HCT116 (cell line): ENCODE measurements at regions not wholly inside any gene's neighbourhood (a gene's known extent, or its start where the extent isn't known, plus 50 kb on each side); places are given as distances from the start of the nearest gene placed in this dataset.

Source experiments
- ATAC-seq: fragments of 200-7000 bp; cut with Tn5 transposase; 2 replicates; pipeline ENCODE4 v1.9.1; 2020; ENCODE audit warnings: mild to moderate bottlenecking, moderate library complexity
- BruUV-seq: library from RNA; stranded (reverse); fragments of 400-500 nt; replicated peaks from 2 replicates; lab custom pipeline; 2021; lab: Mats Ljungman, UMichigan
- CTCF ChIA-PET: fragments of 300-600 bp; sonication (Branson Sonifier 250); formaldehyde crosslinking; loops from one replicate; lab custom pipeline; 2021; ENCODE audit warnings: antibody characterized with exemption; lab: Charles Lee
- POLR2A ChIA-PET: fragments of 300-600, 350-600 bp; sonication (Branson Sonifier 250); formaldehyde crosslinking; loops from one replicate; lab custom pipeline; 2021; ENCODE audit warnings: antibody characterized with exemption; lab: Charles Lee
- RAD21 ChIA-PET, 2 experiments: fragments of 300-600 bp; sonication (Branson Sonifier 250); formaldehyde crosslinking; loops; one replicate each; lab custom pipeline; 2023; ENCODE audit warnings: low total read pairs in 2 of 2; ENCODE audit not compliant: uncharacterized antibody in 2 of 2, unreplicated experiment in 2 of 2, low non-redundant PET in 1 of 2; lab: Charles Lee
- DNase-seq: peaks from one replicate; pipeline ENCODE4 v3.0.0-alpha.2; 2010; ENCODE audit warnings: low read depth, low spot score
- H2AFZ ChIP-seq: fragments of 200-600 bp; shearing (Covaris generic), sonication (generic); 2 replicates; pipeline ENCODE4 v1.6.1; 2017; ENCODE audit warnings: low read depth, mixed run types, mixed read lengths, antibody characterized with exemption, low read length; ENCODE audit not compliant: poor library complexity, severe bottlenecking
- H3K27ac ChIP-seq: 2 replicates; pipeline ENCODE4 v1.5.1; 2012; ENCODE audit warnings: low read depth, low read length
- H3K27me3 ChIP-seq: fragments of 200-600 bp; sonication (generic); 2 replicates; pipeline ENCODE4 v1.6.1; 2016; ENCODE audit warnings: mixed run types, low read length, mixed read lengths; ENCODE audit not compliant: insufficient read depth
- H3K36me3 ChIP-seq, 2 experiments: fragments of 200-500 bp in 1 of 2; fragments of 200-600 bp in 1 of 2; sonication (Bioruptor generic) in 1 of 2; sonication (generic) in 1 of 2; 2 replicates each; pipeline versions ENCODE4 v1.5.1 to v1.6.1; 2014 to 2016; ENCODE audit warnings: low read length in 2 of 2, inconsistent platforms in 1 of 2, mixed read lengths in 1 of 2, mixed run types in 1 of 2; ENCODE audit not compliant: insufficient read depth in 2 of 2, control insufficient read depth in 1 of 2
- H3K4me1 ChIP-seq, 2 experiments: fragments of 200-600 bp in 1 of 2; sonication (generic) in 1 of 2; 2 replicates each; pipeline versions ENCODE4 v1.5.1 to v1.6.1; 2012 to 2017; ENCODE audit warnings: low read length in 2 of 2, inconsistent platforms in 1 of 2, mild to moderate bottlenecking in 1 of 2, mixed read lengths in 1 of 2, mixed run types in 1 of 2, moderate library complexity in 1 of 2; ENCODE audit not compliant: insufficient read depth in 2 of 2, control insufficient read depth in 1 of 2
- H3K4me2 ChIP-seq: fragments of 200-600 bp; sonication (generic); 2 replicates; pipeline ENCODE4 v1.6.1; 2017; ENCODE audit warnings: mixed run types, low read length, mixed read lengths
- H3K4me3 ChIP-seq, 2 experiments: fragments of 200-600 bp in 1 of 2; sonication (generic) in 1 of 2; replicated peaks in 1 of 2; 2 replicates each; pipeline ENCODE4 v1.5.1; 2011 to 2016; ENCODE audit warnings: low read length in 2 of 2, control low read depth in 1 of 2, low read depth in 1 of 2, mild to moderate bottlenecking in 1 of 2, mixed read lengths in 1 of 2, mixed run types in 1 of 2
- H3K79me2 ChIP-seq: fragments of 200-600 bp; sonication (generic); 2 replicates; pipeline ENCODE4 v1.6.1; 2017; ENCODE audit warnings: mild to moderate bottlenecking, mixed run types, low read length, moderate library complexity, mixed read lengths; ENCODE audit not compliant: insufficient read depth
- H3K9ac ChIP-seq: fragments of 200-600 bp; sonication (generic); 2 replicates; pipeline ENCODE4 v1.6.1; 2016; ENCODE audit warnings: low read length, mixed read lengths
- H3K9me2 ChIP-seq: fragments of 200-600 bp; sonication (generic), shearing (Covaris generic); 2 replicates; pipeline ENCODE4 v1.6.1; 2017; ENCODE audit warnings: mixed run types, mild to moderate bottlenecking, moderate library complexity; ENCODE audit not compliant: insufficient read depth
- H3K9me3 ChIP-seq, 2 experiments: fragments of 200-500 bp in 1 of 2; fragments of 200-600 bp in 1 of 2; sonication (Bioruptor generic) in 1 of 2; sonication (generic) in 1 of 2; 2 replicates each; pipeline ENCODE4 v1.6.1; 2014 to 2017; ENCODE audit warnings: low read length in 2 of 2, mixed read lengths in 2 of 2, inconsistent platforms in 1 of 2, low read depth in 1 of 2, mild to moderate bottlenecking in 1 of 2, mixed run types in 1 of 2, moderate library complexity in 1 of 2; ENCODE audit not compliant: control insufficient read depth in 1 of 2, insufficient read depth in 1 of 2
- H4K20me1 ChIP-seq: fragments of 200-600 bp; sonication (generic), shearing (Covaris generic); 2 replicates; pipeline ENCODE4 v1.6.1; 2017; ENCODE audit warnings: mixed run types, mild to moderate bottlenecking, moderate library complexity; ENCODE audit not compliant: insufficient read depth
- CBX3 ChIP-seq: IDR thresholded peaks from 2 replicates; pipeline ENCODE4 v1.6.1; 2012; ENCODE audit warnings: low read depth
- ELF1 ChIP-seq: IDR thresholded peaks from 2 replicates; pipeline ENCODE4 v1.6.1; 2012; ENCODE audit warnings: low read depth, borderline replicate concordance
- EZH2phosphoT487 ChIP-seq: fragments of 200-600 bp; IDR thresholded peaks from 2 replicates; pipeline ENCODE4 v1.6.1; 2018; ENCODE audit warnings: antibody characterized with exemption, borderline replicate concordance
- FOSL1 ChIP-seq: IDR thresholded peaks from 2 replicates; pipeline ENCODE4 v1.6.1; 2012; ENCODE audit warnings: low read depth
- POLR2A ChIP-seq: IDR thresholded peaks from 2 replicates; pipeline ENCODE4 v1.7.0; 2011; ENCODE audit warnings: borderline replicate concordance; ENCODE audit not compliant: insufficient read depth, insufficient read length; ENCODE audit errors: extremely low read depth
- SIN3A ChIP-seq: IDR thresholded peaks from 2 replicates; pipeline ENCODE4 v1.6.1; 2012; ENCODE audit warnings: low read depth
- ZFX ChIP-seq: fragments of 450-650 bp; IDR thresholded peaks from 2 replicates; pipeline ENCODE4 v1.6.1; 2017
- intact Hi-C: fragments of 100-400 bp; cut with micrococcal nuclease; formaldehyde crosslinking; loops from 2 replicates; pipeline ENCODE4 v1.10.0; 2022
- TF ChIP-seq, protein P1 (sequence below), 3 experiments: fragments of 200-600 bp in 1 of 3; sonication (generic) in 1 of 3; IDR thresholded peaks in 2 of 3; conservative IDR thresholded peaks in 1 of 3; 2 replicates each; pipeline ENCODE4 v1.5.1; 2012 to 2017; ENCODE audit warnings: low read depth in 2 of 3, low read length in 2 of 3, antibody characterized with exemption in 1 of 3, borderline replicate concordance in 1 of 3, control low read depth in 1 of 3, mild to moderate bottlenecking in 1 of 3, mixed read lengths in 1 of 3, mixed run types in 1 of 3, moderate library complexity in 1 of 3; ENCODE audit not compliant: insufficient read depth in 1 of 3
- TF ChIP-seq, protein P2 (sequence below): IDR thresholded peaks from 2 replicates; pipeline ENCODE4 v1.6.1; 2012
- TF ChIP-seq, protein P3 (sequence below): IDR thresholded peaks from 2 replicates; pipeline ENCODE4 v1.6.1; 2011; ENCODE audit warnings: mild to moderate bottlenecking, low read length, moderate library complexity; ENCODE audit not compliant: insufficient replicate concordance; ENCODE audit errors: extremely low read depth

DNA sequence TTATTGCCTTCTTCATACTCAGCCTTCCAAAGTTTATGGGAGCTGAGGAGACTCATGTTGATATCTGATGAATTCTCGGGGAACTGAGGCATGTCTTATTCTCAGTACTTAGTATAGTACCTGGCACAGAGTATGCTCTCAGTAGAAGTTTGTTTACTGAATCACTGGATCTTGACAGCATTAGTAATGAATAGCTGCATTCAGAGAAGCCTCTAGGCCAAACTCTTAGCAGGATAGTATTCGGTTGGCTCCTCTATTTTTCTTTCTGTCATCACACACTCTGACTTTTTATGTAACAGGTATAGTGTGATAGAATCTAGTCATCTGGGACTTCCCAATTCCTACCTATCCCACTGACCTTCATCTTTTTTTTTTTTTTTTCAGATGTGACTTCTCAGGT lies 566.4 kb upstream of the MAN1A1 start:
- Histone ChIP-seq H4K20me1 (no peaks in the 10 kb centered on the region), H3K4me1 (no peaks in the 10 kb centered on the region), H3K36me3 (no peaks in the 10 kb centered on the region), H3K27me3 (no peaks in the 10 kb centered on the region), H3K9me2 (no peaks in the 10 kb centered on the region), H2AFZ (no peak overlapping the region), H3K4me2 (no peak overlapping the region), H3K27ac (no peak overlapping the region), H3K4me3 (no peak overlapping the region)
- POLR2A ChIA-PET, result no interaction called here
- CTCF ChIA-PET, result no interaction called here
- no peak for DNase-seq
- RAD21 ChIA-PET, result no interaction called here
- no peak for TF ChIP-seq ZFX
- TF ChIP-seq, protein P1, sequence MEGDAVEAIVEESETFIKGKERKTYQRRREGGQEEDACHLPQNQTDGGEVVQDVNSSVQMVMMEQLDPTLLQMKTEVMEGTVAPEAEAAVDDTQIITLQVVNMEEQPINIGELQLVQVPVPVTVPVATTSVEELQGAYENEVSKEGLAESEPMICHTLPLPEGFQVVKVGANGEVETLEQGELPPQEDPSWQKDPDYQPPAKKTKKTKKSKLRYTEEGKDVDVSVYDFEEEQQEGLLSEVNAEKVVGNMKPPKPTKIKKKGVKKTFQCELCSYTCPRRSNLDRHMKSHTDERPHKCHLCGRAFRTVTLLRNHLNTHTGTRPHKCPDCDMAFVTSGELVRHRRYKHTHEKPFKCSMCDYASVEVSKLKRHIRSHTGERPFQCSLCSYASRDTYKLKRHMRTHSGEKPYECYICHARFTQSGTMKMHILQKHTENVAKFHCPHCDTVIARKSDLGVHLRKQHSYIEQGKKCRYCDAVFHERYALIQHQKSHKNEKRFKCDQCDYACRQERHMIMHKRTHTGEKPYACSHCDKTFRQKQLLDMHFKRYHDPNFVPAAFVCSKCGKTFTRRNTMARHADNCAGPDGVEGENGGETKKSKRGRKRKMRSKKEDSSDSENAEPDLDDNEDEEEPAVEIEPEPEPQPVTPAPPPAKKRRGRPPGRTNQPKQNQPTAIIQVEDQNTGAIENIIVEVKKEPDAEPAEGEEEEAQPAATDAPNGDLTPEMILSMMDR (IDR thresholded peaks at IDR 0.05 in 2 of 3, conservative IDR thresholded peaks at IDR 0.05 in 1 of 3; ENCODE audit: borderline replicate concordance in 1 of 3, insufficient read depth in 1 of 3, low read depth in 2 of 3, low read length in 2 of 3), result no peak
- TF ChIP-seq ELF1, result no peak
- TF ChIP-seq SIN3A, result no peak
- TF ChIP-seq, protein P2, sequence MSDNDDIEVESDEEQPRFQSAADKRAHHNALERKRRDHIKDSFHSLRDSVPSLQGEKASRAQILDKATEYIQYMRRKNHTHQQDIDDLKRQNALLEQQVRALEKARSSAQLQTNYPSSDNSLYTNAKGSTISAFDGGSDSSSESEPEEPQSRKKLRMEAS, result no peak
- no peak for TF ChIP-seq CBX3
- no peak for TF ChIP-seq POLR2A
- no peak for TF ChIP-seq FOSL1
- TF ChIP-seq, protein P3, sequence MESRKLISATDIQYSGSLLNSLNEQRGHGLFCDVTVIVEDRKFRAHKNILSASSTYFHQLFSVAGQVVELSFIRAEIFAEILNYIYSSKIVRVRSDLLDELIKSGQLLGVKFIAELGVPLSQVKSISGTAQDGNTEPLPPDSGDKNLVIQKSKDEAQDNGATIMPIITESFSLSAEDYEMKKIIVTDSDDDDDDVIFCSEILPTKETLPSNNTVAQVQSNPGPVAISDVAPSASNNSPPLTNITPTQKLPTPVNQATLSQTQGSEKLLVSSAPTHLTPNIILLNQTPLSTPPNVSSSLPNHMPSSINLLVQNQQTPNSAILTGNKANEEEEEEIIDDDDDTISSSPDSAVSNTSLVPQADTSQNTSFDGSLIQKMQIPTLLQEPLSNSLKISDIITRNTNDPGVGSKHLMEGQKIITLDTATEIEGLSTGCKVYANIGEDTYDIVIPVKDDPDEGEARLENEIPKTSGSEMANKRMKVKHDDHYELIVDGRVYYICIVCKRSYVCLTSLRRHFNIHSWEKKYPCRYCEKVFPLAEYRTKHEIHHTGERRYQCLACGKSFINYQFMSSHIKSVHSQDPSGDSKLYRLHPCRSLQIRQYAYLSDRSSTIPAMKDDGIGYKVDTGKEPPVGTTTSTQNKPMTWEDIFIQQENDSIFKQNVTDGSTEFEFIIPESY, result no peak
- TF ChIP-seq EZH2phosphoT487, result no peak
- TF ChIP-seq, all 23 proteins: peak for 0
- H3K79me2 ChIP-seq, result no peaks in the 10 kb centered on the region
- H3K9ac ChIP-seq, result no peak overlapping the region
- H3K9me3 ChIP-seq, result no peaks in the 10 kb centered on the region
- intact Hi-C loops, result no loop called here
- no peak for ATAC-seq
- no TSS peak for BruUV-seq
